ENCODE measurements at regions not wholly inside any gene's neighbourhood (a gene's known extent, or its start where the extent isn't known, plus 50 kb on each side); places are given as distances from the start of the nearest gene placed in this dataset.
A peak's percentile ranks its signal among the peaks of the same experiment; 100 is the strongest.

- TF ChIP-seq ZNF462 (CRISPR knock-in tag; IDR thresholded peaks at IDR 0.05) (no peak), CREB1 (CRISPR knock-in tag; IDR thresholded peaks at IDR 0.05; ENCODE audit: low read depth) (no peak), STAT1 (IDR thresholded peaks at IDR 0.05; ENCODE audit: unreplicated experiment) (no peak), JUNB (IDR thresholded peaks at IDR 0.05; ENCODE audit: unreplicated experiment) (no peak), NANOG (IDR thresholded peaks at IDR 0.05; ENCODE audit: borderline replicate concordance) (no peak), ETS1 (IDR thresholded peaks at IDR 0.05) (no peak)
Observed at GRCh38 chr1:201741763-201742342, 87.1 kb upstream of the IPO9 start (continued).

GRCh38 chr1:201742476-201742875 lies 86.5 kb upstream of the IPO9 start:
- H3K4me2 ChIP-seq, result 0 out of 2 replicates have a peak overlapping the region, but pooled peaks have one; percentile 98
- 0 out of 2 replicates have a peak, but pooled peaks cover 4% of the 10 kb centered on the region for H3F3A ChIP-seq (replicated peaks; ENCODE audit: low read depth)
- ATAC-seq (no peak), DNase-seq (ENCODE audit: low spot score) (no peak)
- H3K9me3 Mint-ChIP-seq, result no peaks in the 10 kb centered on the region
- no peaks in the 10 kb centered on the region for H3K36me3 ChIP-seq (ENCODE audit: insufficient read depth)
- H2AFZ ChIP-seq, result no peak overlapping the region
- no peaks in the 10 kb centered on the region; the same call in 1 of the 2 replicates for H3K27me3 ChIP-seq (ENCODE audit: insufficient read depth)
- H3K27ac Mint-ChIP-seq, result no peak overlapping the region
- H3K36me3 Mint-ChIP-seq (ENCODE audit: low read depth), result 0 out of 3 replicates have a peak, but pooled peaks cover 3% of the 10 kb centered on the region
- H3K4me3 ChIP-seq, result no peak overlapping the region
- peaks cover 15% of the 10 kb centered on the region for H3K27me3 Mint-ChIP-seq (ENCODE audit: insufficient read depth, low read depth, poor library complexity)
- no peaks in the 10 kb centered on the region for H3K9me2 ChIP-seq (ENCODE audit: insufficient read depth)
- no peak overlapping the region for H3K27ac ChIP-seq (ENCODE audit: low read depth)
- peaks cover 18% of the 10 kb centered on the region for H4K20me1 ChIP-seq (replicated peaks; ENCODE audit: insufficient read depth)
- H3K4me1 ChIP-seq (ENCODE audit: insufficient read depth), result peaks cover 37% of the 10 kb centered on the region
- H3K4me1 Mint-ChIP-seq, result peaks cover 58% of the 10 kb centered on the region
- H3K4me3 Mint-ChIP-seq, result no peak overlapping the region; the same call in 2 of the 3 replicates
- peaks cover 50% of the 10 kb centered on the region for H3K79me2 ChIP-seq (replicated peaks; ENCODE audit: insufficient read depth)
- TF ChIP-seq JUNB (IDR thresholded peaks at IDR 0.05; ENCODE audit: unreplicated experiment), result no peak
- TF ChIP-seq EZH2phosphoT487 (IDR thresholded peaks at IDR 0.05; ENCODE audit: unreplicated experiment), result no peak
- no peak for TF ChIP-seq ZNF331 (CRISPR knock-in tag; IDR thresholded peaks at IDR 0.05; ENCODE audit: low read depth)
- TF ChIP-seq CREB1 (CRISPR knock-in tag; IDR thresholded peaks at IDR 0.05; ENCODE audit: low read depth), result no peak
- no peak for TF ChIP-seq REST (IDR thresholded peaks at IDR 0.05; ENCODE audit: unreplicated experiment)
- TF ChIP-seq ZNF114 (CRISPR knock-in tag; IDR thresholded peaks at IDR 0.05), result no peak
- no peak for TF ChIP-seq POLR2AphosphoS5 (IDR thresholded peaks at IDR 0.05; ENCODE audit: low read depth)
- TF ChIP-seq ETS1 (IDR thresholded peaks at IDR 0.05), result no peak
- no peak for TF ChIP-seq NANOG (IDR thresholded peaks at IDR 0.05; ENCODE audit: borderline replicate concordance)
- TF ChIP-seq EZH2 (IDR thresholded peaks at IDR 0.05; ENCODE audit: low read depth, unreplicated experiment), result no peak
